HG02571 (cell line): ENCODE measurements at regions not wholly inside any gene's neighbourhood (a gene's known extent, or its start where the extent isn't known, plus 50 kb on each side); places are given as distances from the start of the nearest gene placed in this dataset.

Experiments
- ATAC-seq: cut with Tn5 transposase; IDR thresholded peaks from one replicate; pipeline ENCODE4 v1.9.1; 2021; ENCODE audit warnings: mild to moderate bottlenecking, moderate library complexity; ENCODE audit not compliant: unreplicated experiment

- no peak for ATAC-seq
Observed at GRCh38 chr18:78739882-78740677, 239.5 kb upstream of the SALL3 start.

GRCh38 chr18:78740876-78741275 is 238.7 kb upstream of the SALL3 start:
- ATAC-seq, result no peak

GRCh38 chr18:78741381-78742217 is 238.0 kb upstream of the SALL3 start:
- ATAC-seq, result no peak

- no peak for ATAC-seq
Observed at GRCh38 chr18:78742218-78742745, 237.3 kb upstream of the SALL3 start.

GRCh38 chr18:78743078-78743477 is 236.5 kb upstream of the SALL3 start:
- ATAC-seq, result no peak

- no peak for ATAC-seq
Observed at GRCh38 chr18:78751664-78752063, 228.0 kb upstream of the SALL3 start.

- no peak for ATAC-seq
Observed at GRCh38 chr18:78753240-78753639, 226.4 kb upstream of the SALL3 start.

GRCh38 chr18:78754311-78755043 is 225.1 kb upstream of the SALL3 start:
- ATAC-seq, result no peak

- no peak for ATAC-seq
Observed at GRCh38 chr18:78757014-78757413, 222.6 kb upstream of the SALL3 start.

GRCh38 chr18:78758496-78758895 is 221.1 kb upstream of the SALL3 start:
- no peak for ATAC-seq

GRCh38 chr18:78762753-78763152 is 216.9 kb upstream of the SALL3 start:
- no peak for ATAC-seq

GRCh38 chr18:78764544-78764943 is 215.1 kb upstream of the SALL3 start:
- no peak for ATAC-seq

GRCh38 chr18:78765142-78765541 is 214.5 kb upstream of the SALL3 start:
- no peak for ATAC-seq

GRCh38 chr18:78765637-78766281 is 213.9 kb upstream of the SALL3 start:
- ATAC-seq, result no peak

GRCh38 chr18:78766651-78767533 is 212.7 kb upstream of the SALL3 start:
- ATAC-seq, result no peak

- no peak for ATAC-seq
Observed at GRCh38 chr18:78767648-78768071, 212.0 kb upstream of the SALL3 start.

GRCh38 chr18:78768221-78768620 is 211.4 kb upstream of the SALL3 start:
- ATAC-seq, result no peak

GRCh38 chr18:78768656-78769501 is 210.7 kb upstream of the SALL3 start:
- ATAC-seq, result no peak
